ENCODE measurements at regions not wholly inside any gene's neighbourhood (a gene's known extent, or its start where the extent isn't known, plus 50 kb on each side); places are given as distances from the start of the nearest gene placed in this dataset.

GRCh38 chr9:79284081-79284480 lies 287.7 kb upstream of the TLE4 start:
- Mint-ChIP-seq H3K36me3 (ENCODE audit: low read depth) (no peaks in the 10 kb centered on the region), H3K9me3 (no peaks in the 10 kb centered on the region), H3K27me3 (no peaks in the 10 kb centered on the region), H3K4me1 (no peaks in the 10 kb centered on the region), H3K4me3 (no peak overlapping the region), H3K27ac (no peak overlapping the region)
- DNase-seq (no peak), ATAC-seq (no peak)

GRCh38 chr9:79286992-79287707 lies 284.6 kb upstream of the TLE4 start:
- H3K27ac Mint-ChIP-seq: no peak overlapping the region
- ATAC-seq (no peak), DNase-seq (no peak)
- H3K4me3 Mint-ChIP-seq: no peak overlapping the region
- H3K4me1 Mint-ChIP-seq: no peaks in the 10 kb centered on the region
- H3K36me3 Mint-ChIP-seq (ENCODE audit: low read depth): no peaks in the 10 kb centered on the region
- H3K27me3 Mint-ChIP-seq: no peaks in the 10 kb centered on the region
- no peaks in the 10 kb centered on the region for H3K9me3 Mint-ChIP-seq

GRCh38 chr9:79287708-79288290 lies 284.0 kb upstream of the TLE4 start:
- ATAC-seq: no peak
- Mint-ChIP-seq H3K9me3 (peaks cover 3% of the 10 kb centered on the region), H3K4me3 (no peak overlapping the region), H3K4me1 (no peaks in the 10 kb centered on the region), H3K27ac (no peak overlapping the region), H3K27me3 (no peaks in the 10 kb centered on the region), H3K36me3 (ENCODE audit: low read depth) (no peaks in the 10 kb centered on the region)
- DNase-seq: no peak

- Mint-ChIP-seq H3K4me3 (no peak overlapping the region), H3K27me3 (no peaks in the 10 kb centered on the region), H3K27ac (no peak overlapping the region), H3K36me3 (ENCODE audit: low read depth) (no peaks in the 10 kb centered on the region), H3K9me3 (peaks cover 3% of the 10 kb centered on the region), H3K4me1 (no peaks in the 10 kb centered on the region)
- ATAC-seq (no peak), DNase-seq (no peak)
Measured at GRCh38 chr9:79289856-79290255, 281.9 kb upstream of the TLE4 start.

- H3K9me3 Mint-ChIP-seq: peaks cover 3% of the 10 kb centered on the region
- no peak overlapping the region for H3K4me3 Mint-ChIP-seq
- no peak overlapping the region for H3K27ac Mint-ChIP-seq
- H3K36me3 Mint-ChIP-seq (ENCODE audit: low read depth): no peaks in the 10 kb centered on the region
- H3K27me3 Mint-ChIP-seq: no peaks in the 10 kb centered on the region
- DNase-seq: no peak
- H3K4me1 Mint-ChIP-seq: no peaks in the 10 kb centered on the region
- ATAC-seq: no peak
Measured at GRCh38 chr9:79292731-79293280, 279.0 kb upstream of the TLE4 start.

- no peak overlapping the region for H3K4me3 Mint-ChIP-seq
- no peaks in the 10 kb centered on the region for H3K4me1 Mint-ChIP-seq
- H3K9me3 Mint-ChIP-seq: no peaks in the 10 kb centered on the region
- ATAC-seq (no peak), DNase-seq (no peak)
- no peaks in the 10 kb centered on the region for H3K27me3 Mint-ChIP-seq
- no peak overlapping the region for H3K27ac Mint-ChIP-seq
- no peaks in the 10 kb centered on the region for H3K36me3 Mint-ChIP-seq (ENCODE audit: low read depth)
Measured at GRCh38 chr9:79300068-79300467, 271.7 kb upstream of the TLE4 start.

GRCh38 chr9:79301085-79301484 lies 270.7 kb upstream of the TLE4 start:
- no peaks in the 10 kb centered on the region for H3K9me3 Mint-ChIP-seq
- no peak overlapping the region for H3K27ac Mint-ChIP-seq
- no peak for ATAC-seq
- H3K27me3 Mint-ChIP-seq: no peaks in the 10 kb centered on the region
- H3K36me3 Mint-ChIP-seq (ENCODE audit: low read depth): no peaks in the 10 kb centered on the region
- no peak overlapping the region for H3K4me3 Mint-ChIP-seq
- no peak for DNase-seq
- H3K4me1 Mint-ChIP-seq: no peaks in the 10 kb centered on the region

- Mint-ChIP-seq H3K9me3 (no peaks in the 10 kb centered on the region), H3K27ac (no peak overlapping the region), H3K27me3 (no peaks in the 10 kb centered on the region), H3K4me1 (no peaks in the 10 kb centered on the region), H3K36me3 (ENCODE audit: low read depth) (no peaks in the 10 kb centered on the region), H3K4me3 (no peak overlapping the region)
- ATAC-seq: no peak
- DNase-seq: no peak
Measured at GRCh38 chr9:79301551-79302391, 270.0 kb upstream of the TLE4 start.

GRCh38 chr9:79302569-79302968 lies 269.2 kb upstream of the TLE4 start:
- no peaks in the 10 kb centered on the region for H3K4me1 Mint-ChIP-seq
- no peaks in the 10 kb centered on the region for H3K9me3 Mint-ChIP-seq
- no peak for ATAC-seq
- no peaks in the 10 kb centered on the region for H3K27me3 Mint-ChIP-seq
- no peak for DNase-seq
- no peak overlapping the region for H3K27ac Mint-ChIP-seq
- H3K36me3 Mint-ChIP-seq (ENCODE audit: low read depth): no peaks in the 10 kb centered on the region
- no peak overlapping the region for H3K4me3 Mint-ChIP-seq

- Mint-ChIP-seq H3K4me3 (no peak overlapping the region), H3K27me3 (no peaks in the 10 kb centered on the region), H3K27ac (no peak overlapping the region), H3K9me3 (no peaks in the 10 kb centered on the region), H3K36me3 (ENCODE audit: low read depth) (no peaks in the 10 kb centered on the region), H3K4me1 (no peaks in the 10 kb centered on the region)
- no peak for DNase-seq
- ATAC-seq: no peak
Measured at GRCh38 chr9:79308012-79308411, 263.8 kb upstream of the TLE4 start.

- no peak for ATAC-seq
- no peaks in the 10 kb centered on the region for H3K27me3 Mint-ChIP-seq
Measured at GRCh38 chr9:79312686-79313421, 258.9 kb upstream of the TLE4 start.

GRCh38 chr9:79325501-79325900 lies 246.3 kb upstream of the TLE4 start:
- Mint-ChIP-seq H3K27me3 (peaks cover 2% of the 10 kb centered on the region), H3K9me3 (peaks cover 3% of the 10 kb centered on the region), H3K36me3 (ENCODE audit: low read depth) (no peaks in the 10 kb centered on the region), H3K4me3 (no peak overlapping the region), H3K4me1 (no peaks in the 10 kb centered on the region), H3K27ac (no peak overlapping the region)
- ATAC-seq (no peak), DNase-seq (no peak)

More at GRCh38 chr9:79312686-79313421, 258.9 kb upstream of the TLE4 start:
- Mint-ChIP-seq H3K27ac (no peak overlapping the region), H3K4me1 (no peaks in the 10 kb centered on the region), H3K9me3 (no peaks in the 10 kb centered on the region), H3K4me3 (no peak overlapping the region), H3K36me3 (ENCODE audit: low read depth) (no peaks in the 10 kb centered on the region)
- DNase-seq: no peak

GRCh38 chr9:79329861-79330260 lies 241.9 kb upstream of the TLE4 start:
- Mint-ChIP-seq H3K9me3 (peaks cover 3% of the 10 kb centered on the region), H3K27ac (no peak overlapping the region), H3K36me3 (ENCODE audit: low read depth) (no peaks in the 10 kb centered on the region), H3K27me3 (no peaks in the 10 kb centered on the region), H3K4me1 (no peaks in the 10 kb centered on the region), H3K4me3 (no peak overlapping the region)
- ATAC-seq (no peak), DNase-seq (no peak)

- DNase-seq (no peak), ATAC-seq (no peak)
- Mint-ChIP-seq H3K36me3 (ENCODE audit: low read depth) (no peaks in the 10 kb centered on the region), H3K27me3 (peaks cover 2% of the 10 kb centered on the region), H3K9me3 (peaks cover 6% of the 10 kb centered on the region), H3K4me3 (no peak overlapping the region), H3K4me1 (no peaks in the 10 kb centered on the region), H3K27ac (no peak overlapping the region)
Measured at GRCh38 chr9:79334001-79334400, 237.8 kb upstream of the TLE4 start.

Measured in activated naive CD8-positive, alpha-beta T cell treated with anti-CD3 and anti-CD28 coated beads, Interleukin-2, amount 50 U/mL, for 24 hours (primary cell).